ENCODE measurements at regions not wholly inside any gene's neighbourhood (a gene's known extent, or its start where the extent isn't known, plus 50 kb on each side); places are given as distances from the start of the nearest gene placed in this dataset.

- no peaks in the 10 kb centered on the region for H4K20me1 ChIP-seq (replicated peaks; ENCODE audit: control insufficient read depth, insufficient read depth, low read length)
- H3K9me3 ChIP-seq (replicated peaks; ENCODE audit: control insufficient read depth, insufficient read depth, low read depth, low read length) = no peaks in the 10 kb centered on the region
- no peaks in the 10 kb centered on the region for H3K79me2 ChIP-seq (ENCODE audit: control insufficient read depth, insufficient read depth, low read length)
- H3K9me1 ChIP-seq (ENCODE audit: control insufficient read depth, insufficient read depth, low read length) = no peaks in the 10 kb centered on the region
- ChIA-PET POLR2A (interaction anchor here (0.6 to 1.4 kb wide), 3 partner anchors 11 to 1012 kb away, joined by 3 to 4 read pairs (median 3); no protein-coding TSS in a partner anchor), CTCF (ENCODE audit: low intra/inter-chr PET ratio) (no interaction called here)
- no peak for DNase-seq (ENCODE audit: extremely low read depth in 1 of 4, low spot score in 3 of 4)
- H2AFZ ChIP-seq (ENCODE audit: low read depth, low read length) = no peak overlapping the region
- in situ Hi-C loops (cut with MboI) (no loop called here), intact Hi-C loops (cut with micrococcal nuclease) (no loop called here)
- WGBS (ENCODE audit: insufficient coverage, low coverage, missing lambda C conversion rate) = 4% methylated on average over 6 of the region's 6 CpGs
- no peak overlapping the region for H3K4me3 ChIP-seq
- FAIRE-seq = no peak
- no peak overlapping the region for H3K27ac ChIP-seq (ENCODE audit: extremely low read depth, low read depth, low read length)
- no peaks in the 10 kb centered on the region for H3K36me3 ChIP-seq (ENCODE audit: control insufficient read depth, insufficient read depth, low read length)
- no peak overlapping the region for H3K4me2 ChIP-seq (ENCODE audit: insufficient read depth, low read length)
- no peaks in the 10 kb centered on the region for H3K4me1 ChIP-seq (replicated peaks in 1 of 2; ENCODE audit: control insufficient read depth in 2 of 2, insufficient read depth in 2 of 2, low read length in 2 of 2)
- no peak overlapping the region for H3K9ac ChIP-seq (ENCODE audit: insufficient read depth in 1 of 2, low read depth in 2 of 2, low read length in 2 of 2)
- BruUV-seq (replicated peaks) = no TSS peak
- ATAC-seq = no peak
- TF ChIP-seq SPI1 (IDR thresholded peaks at IDR 0.05; ENCODE audit: borderline replicate concordance, low read depth, low read length) = no peak
- TF ChIP-seq MTF1 (CRISPR knock-in tag; IDR thresholded peaks at IDR 0.05; ENCODE audit: borderline replicate concordance) = no peak
- TF ChIP-seq KDM1A (IDR thresholded peaks at IDR 0.05) = no peak
- TF ChIP-seq ZBTB12 (CRISPR knock-in tag; IDR thresholded peaks at IDR 0.05) = no peak
- TF ChIP-seq HES1 (IDR thresholded peaks at IDR 0.05; ENCODE audit: low read depth) = no peak
- H3K27me3 ChIP-seq (ENCODE audit: control insufficient read depth in 2 of 2, insufficient read depth in 2 of 2, low read length in 2 of 2) = peaks cover 13 to 59% of the 10 kb centered on the region in 2 experiments; a peak in 4 of 5 replicates
Observed at GRCh38 chr21:36553406-36553805, 73.5 kb upstream of the CLDN14 start.
